K562 (cell line): ENCODE measurements at regions not wholly inside any gene's neighbourhood (a gene's known extent, or its start where the extent isn't known, plus 50 kb on each side); places are given as distances from the start of the nearest gene placed in this dataset.

Experiments used
- ATAC-seq: fragments of 200-7000 bp; cut with Tn5 transposase; 3 replicates; pipeline ENCODE4 v1.9.1; 2020; ENCODE audit warnings: moderate library complexity
- BruUV-seq: library from RNA; stranded (reverse); fragments of 400-500 nt; replicated peaks from 2 replicates; lab custom pipeline; 2021; lab: Mats Ljungman, UMichigan
- CTCF ChIA-PET: fragments of 300-600 bp; formaldehyde crosslinking; extraction: SDS; loops from one replicate; lab custom pipeline; 2021; ENCODE audit warnings: low intra/inter-chr PET ratio; lab: Yijun Ruan, JAX
- POLR2A ChIA-PET: fragments of 300-600, 350-650 bp; sonication (Branson Sonifier 250); formaldehyde crosslinking; extraction: SDS; loops from one replicate; lab custom pipeline; 2021; ENCODE audit warnings: antibody characterized with exemption, inconsistent platforms; lab: Yijun Ruan, JAX
- DNase-seq, 4 experiments: peaks; one replicate each; pipeline versions ENCODE4 v3.0.0 to v3.0.0-alpha.2; 2011 to 2018; ENCODE audit warnings: low spot score in 3 of 4, mixed read lengths in 3 of 4; ENCODE audit errors: extremely low read depth in 1 of 4
- FAIRE-seq: peaks from 2 replicates; lab custom pipeline; 2011; peaks lifted over from hg19 to GRCh38; lab: Jason Lieb, UNC
- H2AFZ ChIP-seq: 2 replicates; pipeline ENCODE4 v1.6.0; 2011; ENCODE audit warnings: low read depth, low read length, control low read depth, inconsistent platforms
- H3K27ac ChIP-seq: fragments of 200-600 bp; 3 replicates; pipeline ENCODE4 v1.8.0; 2011; ENCODE audit warnings: low read depth, mild to moderate bottlenecking, control low read depth, inconsistent platforms, low read length, moderate library complexity, mixed read lengths; ENCODE audit errors: extremely low read depth
- H3K27me3 ChIP-seq, 2 experiments: fragments of 300-600 bp in 1 of 2; 2 replicates in 1 of 2; 3 replicates in 1 of 2; pipeline versions ENCODE4 v1.6.0 to v1.8.0; 2011; ENCODE audit warnings: inconsistent platforms in 2 of 2, low read length in 2 of 2, mild to moderate bottlenecking in 1 of 2, mixed read lengths in 1 of 2, moderate library complexity in 1 of 2; ENCODE audit not compliant: control insufficient read depth in 2 of 2, insufficient read depth in 2 of 2
- H3K36me3 ChIP-seq: fragments of 300-600 bp; 3 replicates; pipeline ENCODE4 v1.8.0; 2011; ENCODE audit warnings: mild to moderate bottlenecking, low read length, inconsistent platforms; ENCODE audit not compliant: control insufficient read depth, insufficient read depth
- H3K4me1 ChIP-seq, 2 experiments: fragments of 200-600 bp in 1 of 2; replicated peaks in 1 of 2; 2 replicates in 1 of 2; 3 replicates in 1 of 2; pipeline versions ENCODE4 v1.5.1 to v1.8.0; 2011; ENCODE audit warnings: inconsistent platforms in 2 of 2, low read length in 2 of 2, mild to moderate bottlenecking in 1 of 2, mixed read lengths in 1 of 2, moderate library complexity in 1 of 2; ENCODE audit not compliant: control insufficient read depth in 2 of 2, insufficient read depth in 2 of 2
- H3K4me2 ChIP-seq: 2 replicates; pipeline ENCODE4 v1.6.1; 2011; ENCODE audit warnings: low read length, control low read depth, inconsistent platforms, mixed read lengths; ENCODE audit not compliant: insufficient read depth
- H3K4me3 ChIP-seq: fragments of 200-600 bp; sonication (generic), shearing (Covaris generic); 2 replicates; pipeline ENCODE4 v1.5.1; 2016; ENCODE audit warnings: control low read depth, inconsistent platforms
- H3K79me2 ChIP-seq: fragments of 200-600 bp; 3 replicates; pipeline ENCODE4 v1.8.0; 2011; ENCODE audit warnings: low read length, inconsistent platforms; ENCODE audit not compliant: control insufficient read depth, insufficient read depth
- H3K9ac ChIP-seq, 2 experiments: 2 replicates each; pipeline versions ENCODE4 v1.6.0 to v1.6.1; 2011; ENCODE audit warnings: low read depth in 2 of 2, low read length in 2 of 2, control low read depth in 1 of 2, inconsistent platforms in 1 of 2, mild to moderate bottlenecking in 1 of 2, mixed read lengths in 1 of 2; ENCODE audit not compliant: insufficient read depth in 1 of 2
- H3K9me1 ChIP-seq: one replicate; pipeline ENCODE4 v1.6.0; 2011; ENCODE audit warnings: inconsistent platforms, mild to moderate bottlenecking, low read length, moderate library complexity; ENCODE audit not compliant: control insufficient read depth, insufficient read depth
- H3K9me3 ChIP-seq: replicated peaks from 2 replicates; pipeline ENCODE4 v1.5.1; 2011; ENCODE audit warnings: low read depth, low read length, inconsistent platforms; ENCODE audit not compliant: control insufficient read depth, insufficient read depth
- H4K20me1 ChIP-seq: replicated peaks from 2 replicates; pipeline ENCODE4 v1.6.1; 2011; ENCODE audit warnings: low read length, inconsistent platforms, mixed read lengths; ENCODE audit not compliant: control insufficient read depth, insufficient read depth
- ATF3 ChIP-seq, 2 experiments: fragments of 450-650 bp in 1 of 2; sonication (generic) in 1 of 2; formaldehyde crosslinking in 1 of 2; IDR thresholded peaks in 1 of 2; conservative IDR thresholded peaks in 1 of 2; 2 replicates each; pipeline versions ENCODE4 v1.6.1 to v1.8.1; 2016 to 2023; ENCODE audit warnings: mild to moderate bottlenecking in 2 of 2, moderate library complexity in 2 of 2, inconsistent platforms in 1 of 2, missing genetic modification reagents in 1 of 2
- CBFA2T2 ChIP-seq: fragments of 450-650 bp; conservative IDR thresholded peaks from 2 replicates; pipeline ENCODE4 v1.6.1; 2017; ENCODE audit warnings: mild to moderate bottlenecking
- CC2D1A ChIP-seq: fragments of 450-650 bp; IDR thresholded peaks from 2 replicates; pipeline ENCODE4 v1.6.1; 2017; ENCODE audit warnings: mild to moderate bottlenecking
- HNRNPK ChIP-seq: fragments of 200-400 bp; formaldehyde crosslinking; IDR thresholded peaks from one replicate; pipeline ENCODE4 v1.6.1; 2018; ENCODE audit warnings: mild to moderate bottlenecking, low read depth, low read length; ENCODE audit not compliant: poor library complexity, severe bottlenecking
- JUN ChIP-seq, 2 experiments: sonication (generic) in 1 of 2; formaldehyde crosslinking in 1 of 2; IDR thresholded peaks; 2 replicates each; pipeline versions ENCODE4 v1.6.1 to v1.8.0; 2012 to 2022; ENCODE audit warnings: borderline replicate concordance in 2 of 2, mild to moderate bottlenecking in 2 of 2, improper control_type of control experiment in 1 of 2, low read depth in 1 of 2, low read length in 1 of 2, missing genetic modification reagents in 1 of 2
- MAFG ChIP-seq: fragments of 450-650 bp; conservative IDR thresholded peaks from 2 replicates; pipeline ENCODE4 v1.6.1; 2016; ENCODE audit warnings: missing genetic modification characterization, missing compliant biosample characterization
- NBN ChIP-seq: fragments of 450-650 bp; IDR thresholded peaks from 2 replicates; pipeline ENCODE4 v1.6.1; 2016; ENCODE audit warnings: low read depth, mild to moderate bottlenecking
- ZNF184 ChIP-seq: sonication (generic); formaldehyde crosslinking; IDR thresholded peaks from 2 replicates; pipeline ENCODE4 v1.5.0; 2020; ENCODE audit warnings: missing genetic modification reagents
- WGBS: fragments of 100-300 bp; shearing (Covaris generic); methylation state at CpG from one replicate; pipeline ENCODE4 v1.1.6; 2016; ENCODE audit warnings: low coverage, mixed read lengths; ENCODE audit not compliant: insufficient coverage; ENCODE audit errors: missing lambda C conversion rate; 5-methylcytosine and 5-hydroxymethylcytosine counted together
- in situ Hi-C: fragments of 300-500 bp; cut with MboI; formaldehyde crosslinking; loops from 4 replicates; pipeline ENCODE4 v1.15.0; 2018; ENCODE audit warnings: inconsistent platforms, mixed read lengths
- intact Hi-C: fragments of 100-400 bp; cut with micrococcal nuclease; formaldehyde crosslinking; loops from 2 replicates; pipeline ENCODE4 v1.14.2; 2022

DNA sequence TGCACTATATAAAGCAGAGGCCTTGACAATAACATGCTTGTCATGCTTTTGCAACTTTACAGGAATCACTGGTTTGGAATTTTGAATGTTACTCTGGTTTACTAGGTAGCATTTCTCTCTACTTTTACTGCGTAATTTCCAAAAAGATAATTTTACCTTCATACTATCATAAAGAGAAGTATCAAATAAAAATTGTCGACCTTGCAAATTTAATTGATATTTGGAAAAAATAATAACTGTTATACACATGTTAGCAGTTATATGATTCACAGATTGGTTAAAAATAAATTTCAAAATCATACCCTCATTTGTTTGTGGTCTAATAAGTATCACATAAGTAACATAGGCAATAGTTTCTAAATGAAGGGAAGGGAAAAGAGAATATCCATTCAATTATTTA, 228.5 kb upstream of the CACNA2D1 start (continued):
- TF ChIP-seq NBN, result no peak
- no peak for TF ChIP-seq CC2D1A
- TF ChIP-seq JUN (IDR thresholded peaks at IDR 0.05; ENCODE audit: borderline replicate concordance, low read depth, low read length), result no peak
- no peak for TF ChIP-seq JUN (CRISPR knock-in tag; IDR thresholded peaks at IDR 0.05; ENCODE audit: borderline replicate concordance)
- TF ChIP-seq MAFG (tag), result peak; percentile 49
- no peak for TF ChIP-seq ATF3 (IDR thresholded peaks at IDR 0.05)
- TF ChIP-seq ATF3 (CRISPR knock-in tag; conservative IDR thresholded peaks at IDR 0.05), result no peak
- TF ChIP-seq CBFA2T2, result no peak
- no peak for TF ChIP-seq ZNF184 (CRISPR knock-in tag)

- H3K9me3 ChIP-seq, result 0 out of 2 replicates have a peak, but pooled peaks cover 3% of the 10 kb centered on the region
- FAIRE-seq, result no peak
- WGBS, result 0% methylated on average over 1 of the region's 1 CpG
- DNase-seq, result no peak
- intact Hi-C loops, result no loop called here
- no peak for ATAC-seq
- H3K9me1 ChIP-seq, result no peaks in the 10 kb centered on the region
- no peak overlapping the region for H3K9ac ChIP-seq
- H4K20me1 ChIP-seq, result no peaks in the 10 kb centered on the region
- no peak overlapping the region for H3K4me2 ChIP-seq
- H3K36me3 ChIP-seq, result no peaks in the 10 kb centered on the region
- BruUV-seq, result no TSS peak
- TF ChIP-seq HNRNPK, result no peak
- TF ChIP-seq, all 486 proteins: peak for 0
- ChIA-PET POLR2A (no interaction called here), CTCF (no interaction called here)
- H3K79me2 ChIP-seq, result no peaks in the 10 kb centered on the region
- in situ Hi-C loops, result no loop called here
- H2AFZ ChIP-seq, result no peak overlapping the region
- H3K27ac ChIP-seq, result no peak overlapping the region
- no peak overlapping the region for H3K4me3 ChIP-seq
- H3K4me1 ChIP-seq, result no peaks in the 10 kb centered on the region
- no peaks in the 10 kb centered on the region for H3K27me3 ChIP-seq
These were observed 225.6 kb upstream of the CACNA2D1 start for GRCh38 chr7:82669141-82669540.
